ENCODE measurements at regions not wholly inside any gene's neighbourhood (a gene's known extent, or its start where the extent isn't known, plus 50 kb on each side); places are given as distances from the start of the nearest gene placed in this dataset.

DNA sequence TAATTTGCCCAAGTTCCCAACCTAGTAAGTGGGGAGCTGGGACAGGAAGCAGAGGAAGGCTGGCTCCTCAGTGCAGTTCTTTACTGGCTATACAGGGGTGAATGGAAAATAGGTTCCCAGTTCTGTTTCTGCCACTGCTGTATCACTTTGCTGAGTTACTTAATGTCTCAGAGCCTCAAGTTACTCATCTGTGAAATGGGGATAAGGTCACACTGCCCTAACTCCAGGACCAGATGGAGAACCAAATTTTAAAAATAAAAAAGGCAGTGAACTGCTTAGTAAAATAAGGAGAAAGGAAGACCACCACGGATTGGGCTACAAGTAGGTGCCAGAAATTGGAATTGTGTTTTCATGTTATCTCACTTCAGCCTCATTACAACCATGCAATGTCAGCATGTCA, 147.8 kb downstream of the OMA1 start:
- RAD21 ChIA-PET (ENCODE audit: low non-redundant PET in 1 of 2, low total read pairs in 2 of 2, uncharacterized antibody in 2 of 2, unreplicated experiment in 2 of 2), result no interaction called here

More for the DNA sequence above, 147.8 kb downstream of the OMA1 start:
- no peak overlapping the region for H3K4me3 ChIP-seq (replicated peaks in 1 of 2; ENCODE audit: low read depth in 1 of 2, low read length in 2 of 2)
- CTCF ChIA-PET, result no interaction called here
- ATAC-seq (no peak), DNase-seq (ENCODE audit: low read depth, low spot score) (no peak)
- no peak overlapping the region for H3K4me2 ChIP-seq (ENCODE audit: low read length)
- peaks cover 37% of the 10 kb centered on the region for H3K27me3 ChIP-seq (ENCODE audit: insufficient read depth, low read length)
- intact Hi-C loops (cut with micrococcal nuclease), result no loop called here
- no peak overlapping the region for H3K9ac ChIP-seq (ENCODE audit: low read length)
- POLR2A ChIA-PET, result no interaction called here
- H4K20me1 ChIP-seq (ENCODE audit: insufficient read depth), result no peaks in the 10 kb centered on the region
- H2AFZ ChIP-seq (ENCODE audit: low read depth, low read length, poor library complexity, severe bottlenecking), result no peak overlapping the region
- H3K9me2 ChIP-seq (ENCODE audit: insufficient read depth), result no peaks in the 10 kb centered on the region
- BruUV-seq (replicated peaks), result no TSS peak
- H3K4me1 ChIP-seq (ENCODE audit: control insufficient read depth in 1 of 2, insufficient read depth in 2 of 2, low read length in 2 of 2), result peaks cover 8 to 27% of the 10 kb centered on the region in 2 experiments
- no peak for TF ChIP-seq TCF7L2 (IDR thresholded peaks at IDR 0.05; ENCODE audit: borderline replicate concordance, extremely low read depth, insufficient read depth, insufficient read length)
- no peak for TF ChIP-seq EGR1 (IDR thresholded peaks at IDR 0.05; ENCODE audit: low read depth)
- TF ChIP-seq ZNF274 (IDR thresholded peaks at IDR 0.05; ENCODE audit: low read depth, low read length), result no peak
- no peak for TF ChIP-seq POLR2A (IDR thresholded peaks at IDR 0.05; ENCODE audit: borderline replicate concordance, extremely low read depth, insufficient read depth, insufficient read length)
- no peak for TF ChIP-seq YY1 (IDR thresholded peaks at IDR 0.05; ENCODE audit: extremely low read depth, insufficient replicate concordance, low read depth, low read length)
- TF ChIP-seq, protein P1, sequence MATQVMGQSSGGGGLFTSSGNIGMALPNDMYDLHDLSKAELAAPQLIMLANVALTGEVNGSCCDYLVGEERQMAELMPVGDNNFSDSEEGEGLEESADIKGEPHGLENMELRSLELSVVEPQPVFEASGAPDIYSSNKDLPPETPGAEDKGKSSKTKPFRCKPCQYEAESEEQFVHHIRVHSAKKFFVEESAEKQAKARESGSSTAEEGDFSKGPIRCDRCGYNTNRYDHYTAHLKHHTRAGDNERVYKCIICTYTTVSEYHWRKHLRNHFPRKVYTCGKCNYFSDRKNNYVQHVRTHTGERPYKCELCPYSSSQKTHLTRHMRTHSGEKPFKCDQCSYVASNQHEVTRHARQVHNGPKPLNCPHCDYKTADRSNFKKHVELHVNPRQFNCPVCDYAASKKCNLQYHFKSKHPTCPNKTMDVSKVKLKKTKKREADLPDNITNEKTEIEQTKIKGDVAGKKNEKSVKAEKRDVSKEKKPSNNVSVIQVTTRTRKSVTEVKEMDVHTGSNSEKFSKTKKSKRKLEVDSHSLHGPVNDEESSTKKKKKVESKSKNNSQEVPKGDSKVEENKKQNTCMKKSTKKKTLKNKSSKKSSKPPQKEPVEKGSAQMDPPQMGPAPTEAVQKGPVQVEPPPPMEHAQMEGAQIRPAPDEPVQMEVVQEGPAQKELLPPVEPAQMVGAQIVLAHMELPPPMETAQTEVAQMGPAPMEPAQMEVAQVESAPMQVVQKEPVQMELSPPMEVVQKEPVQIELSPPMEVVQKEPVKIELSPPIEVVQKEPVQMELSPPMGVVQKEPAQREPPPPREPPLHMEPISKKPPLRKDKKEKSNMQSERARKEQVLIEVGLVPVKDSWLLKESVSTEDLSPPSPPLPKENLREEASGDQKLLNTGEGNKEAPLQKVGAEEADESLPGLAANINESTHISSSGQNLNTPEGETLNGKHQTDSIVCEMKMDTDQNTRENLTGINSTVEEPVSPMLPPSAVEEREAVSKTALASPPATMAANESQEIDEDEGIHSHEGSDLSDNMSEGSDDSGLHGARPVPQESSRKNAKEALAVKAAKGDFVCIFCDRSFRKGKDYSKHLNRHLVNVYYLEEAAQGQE (IDR thresholded peaks at IDR 0.05; ENCODE audit: low read depth), result no peak
- TF ChIP-seq, protein P2, sequence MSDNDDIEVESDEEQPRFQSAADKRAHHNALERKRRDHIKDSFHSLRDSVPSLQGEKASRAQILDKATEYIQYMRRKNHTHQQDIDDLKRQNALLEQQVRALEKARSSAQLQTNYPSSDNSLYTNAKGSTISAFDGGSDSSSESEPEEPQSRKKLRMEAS (IDR thresholded peaks at IDR 0.05), result no peak
- no peak for TF ChIP-seq ZFX (IDR thresholded peaks at IDR 0.05)
- TF ChIP-seq POLR2AphosphoS5 (IDR thresholded peaks at IDR 0.05; ENCODE audit: low read depth, low read length), result no peak
- no peak for TF ChIP-seq ELF1 (IDR thresholded peaks at IDR 0.05; ENCODE audit: borderline replicate concordance, low read depth)
- TF ChIP-seq, protein P3, sequence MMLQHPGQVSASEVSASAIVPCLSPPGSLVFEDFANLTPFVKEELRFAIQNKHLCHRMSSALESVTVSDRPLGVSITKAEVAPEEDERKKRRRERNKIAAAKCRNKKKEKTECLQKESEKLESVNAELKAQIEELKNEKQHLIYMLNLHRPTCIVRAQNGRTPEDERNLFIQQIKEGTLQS (IDR thresholded peaks at IDR 0.05), result no peak
- no peak for TF ChIP-seq RAD21 (IDR thresholded peaks at IDR 0.05; ENCODE audit: low read depth)
- TF ChIP-seq JUND (IDR thresholded peaks at IDR 0.05), result no peak
- TF ChIP-seq SRF (IDR thresholded peaks at IDR 0.05; ENCODE audit: low read depth), result no peak
- TF ChIP-seq CTCF (IDR thresholded peaks at IDR 0.05 in 2 of 3, conservative IDR thresholded peaks at IDR 0.05 in 1 of 3; ENCODE audit: borderline replicate concordance in 1 of 3, insufficient read depth in 1 of 3, low read depth in 2 of 3, low read length in 2 of 3), result no peak
- no peak for TF ChIP-seq EZH2phosphoT487 (IDR thresholded peaks at IDR 0.05; ENCODE audit: borderline replicate concordance)
- TF ChIP-seq SP1 (IDR thresholded peaks at IDR 0.05; ENCODE audit: low read depth), result no peak
- TF ChIP-seq CBX3 (IDR thresholded peaks at IDR 0.05; ENCODE audit: low read depth), result no peak
- no peaks in the 10 kb centered on the region for H3K9me3 ChIP-seq (ENCODE audit: control insufficient read depth in 1 of 2, insufficient read depth in 1 of 2, low read depth in 1 of 2, low read length in 2 of 2)
- H3K27ac ChIP-seq (ENCODE audit: low read depth, low read length), result no peak overlapping the region
- no peaks in the 10 kb centered on the region for H3K36me3 ChIP-seq (ENCODE audit: control insufficient read depth in 1 of 2, insufficient read depth in 2 of 2, low read length in 2 of 2)
- no peaks in the 10 kb centered on the region for H3K79me2 ChIP-seq (ENCODE audit: insufficient read depth, low read length)
